ENCODE measurements at regions not wholly inside any gene's neighbourhood (a gene's known extent, or its start where the extent isn't known, plus 50 kb on each side); places are given as distances from the start of the nearest gene placed in this dataset.

- no peak for TF ChIP-seq CTCF (IDR thresholded peaks at IDR 0.05)
- TF ChIP-seq POLR2A (IDR thresholded peaks at IDR 0.05), result no peak
- TF ChIP-seq POLR2AphosphoS5 (IDR thresholded peaks at IDR 0.05), result no peak
Observed at GRCh38 chr2:29990129-29990528, 68.7 kb upstream of the ALK start.
